ENCODE measurements at regions not wholly inside any gene's neighbourhood (a gene's known extent, or its start where the extent isn't known, plus 50 kb on each side); places are given as distances from the start of the nearest gene placed in this dataset.

DNA sequence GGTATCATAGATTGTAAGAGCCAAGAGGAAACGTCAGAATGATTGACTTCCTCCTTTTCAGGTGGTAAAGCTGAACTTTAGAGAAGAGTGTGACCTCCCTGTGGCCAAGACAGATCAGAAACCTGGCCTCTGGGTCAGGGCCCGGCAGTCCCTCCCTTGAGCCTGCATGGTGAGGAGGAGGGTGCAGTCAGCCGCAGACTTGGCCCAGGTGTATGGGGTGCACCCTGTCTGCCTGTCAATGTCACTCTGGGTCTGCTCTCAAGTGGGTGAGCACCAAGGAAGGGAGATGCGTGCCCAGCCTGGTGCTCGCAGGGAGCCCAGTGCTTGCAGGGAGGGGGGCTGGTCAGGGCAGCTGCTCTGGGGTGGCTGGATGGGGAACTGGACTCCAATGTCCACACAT lies 134.4 kb upstream of the SNTG2 start:
- TF ChIP-seq POLR2A (IDR thresholded peaks at IDR 0.05; ENCODE audit: low read length) (no peak), GATA1 (IDR thresholded peaks at IDR 0.05; ENCODE audit: low read depth, low read length) (no peak)

Measured in erythroblast (primary cell).